ENCODE measurements at regions not wholly inside any gene's neighbourhood (a gene's known extent, or its start where the extent isn't known, plus 50 kb on each side); places are given as distances from the start of the nearest gene placed in this dataset.

DNA sequence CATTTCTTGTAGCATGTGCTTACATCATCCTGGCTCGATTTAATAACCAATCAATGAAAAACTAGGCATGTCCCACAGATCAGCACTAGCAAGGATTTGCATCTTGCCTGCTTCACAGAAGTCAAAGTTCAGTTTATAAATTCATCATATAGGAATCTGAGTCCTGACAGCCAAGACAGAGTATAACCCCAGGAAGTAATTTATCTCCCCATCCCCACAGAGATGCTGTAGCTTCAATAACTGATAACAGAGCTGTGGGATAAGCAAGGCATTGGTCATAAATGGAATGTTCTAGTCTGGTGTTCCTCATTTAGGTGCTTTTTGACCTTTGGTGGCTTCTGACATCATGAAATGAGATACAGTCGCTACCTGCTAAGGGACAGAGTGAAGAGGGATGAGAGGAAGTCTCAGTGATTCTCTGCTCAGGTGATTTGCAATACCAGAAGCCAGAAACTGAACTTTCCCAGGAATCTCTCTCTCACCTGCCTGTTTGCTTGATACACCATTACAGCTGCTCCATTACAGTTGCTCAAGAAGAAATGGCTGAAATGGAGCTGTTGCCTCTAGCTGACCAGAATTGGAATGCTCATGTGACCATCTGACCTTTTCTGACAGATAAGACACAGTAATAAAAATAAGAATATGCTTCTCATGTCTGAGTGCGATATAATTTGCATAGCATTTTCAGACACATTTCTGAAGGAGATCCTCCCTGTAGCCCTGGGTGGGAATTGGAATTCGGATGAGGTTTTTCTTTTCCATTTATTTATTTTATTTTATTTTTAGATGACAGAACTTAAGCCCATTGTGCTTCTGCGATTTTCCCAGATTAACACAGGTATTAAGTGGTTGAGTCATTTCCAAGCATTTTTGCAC is 217.1 kb upstream of the KCNMB2 start:
- H3K4me3 ChIP-seq (ENCODE audit: low read length), result no peak overlapping the region
- no peaks in the 10 kb centered on the region for H3K9me3 ChIP-seq (ENCODE audit: control insufficient read depth, low read depth, low read length)
- peak overlapping the region; percentile 82 for H3K27ac ChIP-seq (ENCODE audit: low read length)
- WGBS (ENCODE audit: insufficient coverage, low lambda C conversion rate), result 20% methylated on average over 1 of the region's 5 CpGs
- peaks cover 35% of the 10 kb centered on the region for H3K4me1 ChIP-seq (ENCODE audit: control insufficient read depth, insufficient read depth, low read length)
- H3K27me3 ChIP-seq (ENCODE audit: control insufficient read depth, insufficient read depth, low read length), result no peaks in the 10 kb centered on the region
- DNase-seq, result peak; percentile 83 to 87
- no peaks in the 10 kb centered on the region for H3K36me3 ChIP-seq (ENCODE audit: control insufficient read depth, insufficient read depth, low read length)

DNA sequence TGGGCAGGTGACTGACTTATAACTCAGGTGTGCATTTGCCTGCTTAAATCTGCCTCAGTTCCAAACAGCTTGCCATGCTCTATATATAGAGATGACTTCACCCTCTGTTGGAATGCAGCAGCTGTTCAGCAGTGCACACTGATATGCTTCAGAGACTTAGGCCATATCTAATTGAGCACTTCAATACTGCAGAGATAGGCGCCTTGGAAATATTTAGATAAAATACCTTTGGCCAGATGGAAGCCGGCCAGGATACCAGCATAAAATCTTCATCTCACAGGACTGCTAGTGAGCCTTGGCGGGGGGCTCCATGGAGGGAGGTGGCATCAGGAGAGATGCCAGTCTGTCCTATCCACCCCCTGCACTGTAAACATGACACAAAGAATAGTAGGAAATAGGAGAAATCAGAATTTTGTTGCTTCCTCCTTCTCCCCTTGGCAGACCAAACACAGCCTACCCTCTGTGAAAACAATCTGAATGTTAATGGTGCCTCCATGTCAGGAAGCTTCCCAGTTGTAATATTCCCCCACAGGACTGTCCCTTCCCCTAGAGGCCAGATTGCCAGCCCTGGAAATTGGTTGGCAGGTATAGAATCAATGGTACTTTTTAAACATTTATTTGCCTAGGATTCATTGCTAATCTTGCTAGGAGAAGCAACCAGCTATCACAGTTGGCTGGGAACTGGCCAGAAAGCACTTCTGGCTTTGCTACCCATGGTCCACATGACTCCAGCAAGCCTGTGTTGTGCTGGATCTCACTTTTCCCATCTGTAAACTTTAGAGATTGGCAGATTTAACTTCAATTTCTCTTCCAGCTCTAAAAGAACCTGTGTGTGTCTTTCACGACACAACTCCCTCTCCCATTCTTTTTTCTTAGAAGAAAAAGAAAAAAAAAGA is 215.5 kb upstream of the KCNMB2 start:
- H3K27ac ChIP-seq (ENCODE audit: low read length), result peak overlapping the region; percentile 82
- WGBS (ENCODE audit: insufficient coverage, low lambda C conversion rate), result 60% methylated on average over 1 of the region's 4 CpGs
- peak; percentile 83 to 89 for DNase-seq

DNA sequence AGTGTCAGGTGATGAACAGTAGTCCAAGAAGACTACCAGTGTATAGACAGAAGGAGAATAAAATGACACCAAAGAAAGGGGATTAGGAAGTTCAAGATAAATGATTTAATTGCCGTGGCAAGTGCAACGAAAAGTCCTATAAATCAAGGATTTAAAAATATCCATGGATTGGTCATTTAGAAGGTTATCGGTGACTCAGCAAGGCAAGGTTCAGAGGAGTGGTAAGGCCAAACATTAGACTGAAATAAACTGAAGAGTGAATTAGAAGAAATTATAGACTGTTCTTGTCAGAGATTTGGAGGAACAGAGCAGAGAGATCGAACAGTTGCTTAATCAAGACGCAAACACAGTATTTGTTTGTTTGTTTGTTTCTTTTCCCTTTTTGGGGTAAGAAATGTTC is 211.9 kb upstream of the KCNMB2 start:
- Histone ChIP-seq H3K4me3 (ENCODE audit: low read length) (no peak overlapping the region), H3K27ac (ENCODE audit: low read length) (peak overlapping the region; percentile 31), H3K27me3 (ENCODE audit: control insufficient read depth, insufficient read depth, low read length) (no peaks in the 10 kb centered on the region), H3K9me3 (ENCODE audit: control insufficient read depth, low read depth, low read length) (no peaks in the 10 kb centered on the region), H3K36me3 (ENCODE audit: control insufficient read depth, insufficient read depth, low read length) (no peaks in the 10 kb centered on the region), H3K4me1 (ENCODE audit: control insufficient read depth, insufficient read depth, low read length) (peaks cover 34% of the 10 kb centered on the region)
- peak in 1 of 2 donors; percentile 39 for DNase-seq
- WGBS (ENCODE audit: insufficient coverage, low lambda C conversion rate), result 48% methylated on average over 5 of the region's 5 CpGs

More for the DNA sequence above, 215.5 kb upstream of the KCNMB2 start:
- H3K36me3 ChIP-seq (ENCODE audit: control insufficient read depth, insufficient read depth, low read length), result no peaks in the 10 kb centered on the region
- no peaks in the 10 kb centered on the region for H3K9me3 ChIP-seq (ENCODE audit: control insufficient read depth, low read depth, low read length)
- no peak overlapping the region for H3K4me3 ChIP-seq (ENCODE audit: low read length)
- peaks cover 44% of the 10 kb centered on the region for H3K4me1 ChIP-seq (ENCODE audit: control insufficient read depth, insufficient read depth, low read length)
- H3K27me3 ChIP-seq (ENCODE audit: control insufficient read depth, insufficient read depth, low read length), result no peaks in the 10 kb centered on the region

DNA sequence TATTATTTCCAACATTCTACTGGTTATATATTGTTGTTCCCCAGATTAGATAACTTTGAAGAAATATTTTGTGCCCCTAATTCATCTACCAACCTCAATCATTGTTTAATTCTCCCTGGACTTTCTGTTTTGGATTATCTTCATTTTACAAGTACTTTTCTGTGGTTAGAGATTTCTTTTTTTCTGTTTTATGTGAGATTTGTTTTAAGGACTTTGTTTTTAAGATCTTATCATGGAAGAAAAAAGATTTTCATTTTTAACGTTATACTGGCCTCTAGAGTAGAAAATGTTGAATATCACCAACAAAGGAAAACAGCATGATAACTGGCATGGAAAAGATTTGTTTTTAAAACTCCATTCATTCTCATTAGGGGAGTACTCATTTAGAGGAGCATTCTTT is 210.9 kb upstream of the KCNMB2 start:
- H3K4me3 ChIP-seq (ENCODE audit: low read length), result no peak overlapping the region
- H3K36me3 ChIP-seq (ENCODE audit: control insufficient read depth, insufficient read depth, low read length), result no peaks in the 10 kb centered on the region
- H3K27ac ChIP-seq (ENCODE audit: low read length), result peak overlapping the region; percentile 31
- DNase-seq, result peak in 1 of 2 donors; percentile 37
- H3K9me3 ChIP-seq (ENCODE audit: control insufficient read depth, low read depth, low read length), result no peaks in the 10 kb centered on the region
- no CpG with 5 or more reads among the region's 1 CpG for WGBS (ENCODE audit: insufficient coverage, low lambda C conversion rate)
- H3K27me3 ChIP-seq (ENCODE audit: control insufficient read depth, insufficient read depth, low read length), result no peaks in the 10 kb centered on the region
- H3K4me1 ChIP-seq (ENCODE audit: control insufficient read depth, insufficient read depth, low read length), result peaks cover 27% of the 10 kb centered on the region

DNA sequence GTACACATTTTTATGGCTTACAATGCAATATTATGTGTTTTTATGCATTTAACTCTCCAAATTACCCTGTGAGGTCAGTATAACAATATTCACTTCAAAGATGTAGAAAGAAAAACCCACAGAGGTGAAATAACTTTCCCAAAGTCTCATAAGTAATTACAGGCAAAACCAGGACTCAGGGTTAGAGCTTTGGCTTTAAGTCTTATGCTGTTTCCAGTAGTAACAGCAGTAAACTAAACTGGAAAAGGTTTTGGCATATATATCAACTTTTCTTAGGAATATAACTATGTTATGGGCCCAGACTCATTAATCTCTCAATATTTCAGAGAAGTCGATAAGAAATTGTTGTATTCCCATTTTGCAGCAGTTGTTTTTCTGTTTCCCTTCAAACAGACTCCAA is 206.3 kb upstream of the KCNMB2 start:
- DNase-seq, result no peak
- H3K27ac ChIP-seq (ENCODE audit: low read length), result no peak overlapping the region
- WGBS (ENCODE audit: insufficient coverage, low lambda C conversion rate), result no CpG with 5 or more reads among the region's 1 CpG

DNA sequence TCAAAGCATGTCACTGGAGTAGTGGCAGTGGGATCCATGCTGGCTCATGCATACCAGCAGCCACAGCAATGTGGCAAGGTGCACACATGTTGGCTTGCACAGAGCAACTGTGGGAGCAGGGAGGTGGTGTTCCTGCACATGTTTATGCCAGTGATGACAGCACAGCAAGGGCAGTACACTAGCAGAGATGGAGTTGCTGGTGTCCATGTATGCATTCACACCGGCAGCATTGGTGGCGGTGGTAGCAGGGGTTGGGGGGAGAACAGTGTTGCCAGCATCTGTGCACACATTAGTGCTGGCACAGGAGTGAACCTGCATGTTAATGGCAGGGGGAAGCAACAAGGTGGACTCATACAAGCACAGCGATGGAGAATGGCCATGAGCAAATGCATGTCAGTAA is 202.0 kb upstream of the KCNMB2 start:
- Histone ChIP-seq H3K27ac (ENCODE audit: low read length) (no peak overlapping the region), H3K4me1 (ENCODE audit: control insufficient read depth, insufficient read depth, low read length) (no peaks in the 10 kb centered on the region), H3K9me3 (ENCODE audit: control insufficient read depth, low read depth, low read length) (no peaks in the 10 kb centered on the region), H3K27me3 (ENCODE audit: control insufficient read depth, insufficient read depth, low read length) (no peaks in the 10 kb centered on the region), H3K36me3 (ENCODE audit: control insufficient read depth, insufficient read depth, low read length) (no peaks in the 10 kb centered on the region), H3K4me3 (ENCODE audit: low read length) (no peak overlapping the region)
- DNase-seq, result no peak
- no CpG with 5 or more reads among the region's 3 CpGs for WGBS (ENCODE audit: insufficient coverage, low lambda C conversion rate)

More for the DNA sequence above, 206.3 kb upstream of the KCNMB2 start:
- no peaks in the 10 kb centered on the region for H3K27me3 ChIP-seq (ENCODE audit: control insufficient read depth, insufficient read depth, low read length)
- no peaks in the 10 kb centered on the region for H3K36me3 ChIP-seq (ENCODE audit: control insufficient read depth, insufficient read depth, low read length)
- no peaks in the 10 kb centered on the region for H3K9me3 ChIP-seq (ENCODE audit: control insufficient read depth, low read depth, low read length)
- H3K4me1 ChIP-seq (ENCODE audit: control insufficient read depth, insufficient read depth, low read length), result peaks cover 3% of the 10 kb centered on the region
- no peak overlapping the region for H3K4me3 ChIP-seq (ENCODE audit: low read length)

DNA sequence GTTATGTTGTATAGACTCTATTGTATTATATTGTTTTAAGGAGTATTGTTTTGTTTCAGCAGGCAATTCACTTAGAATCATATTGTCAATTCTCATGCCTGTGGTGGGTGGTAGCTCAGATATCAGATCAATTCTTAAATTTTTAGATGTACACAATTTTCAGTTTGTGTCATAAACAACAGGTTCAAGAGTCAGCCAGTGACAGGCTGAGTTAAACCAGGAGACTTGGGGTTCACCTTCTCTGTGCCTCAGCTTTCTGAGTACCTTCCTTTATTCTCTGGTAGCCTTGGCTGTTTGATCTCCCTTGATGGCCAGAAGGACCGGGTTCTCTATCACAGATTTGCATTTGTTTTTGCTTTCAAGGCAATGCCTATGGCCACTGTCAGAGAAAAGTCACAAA is 199.9 kb upstream of the KCNMB2 start:
- H3K4me3 ChIP-seq (ENCODE audit: low read length), result no peak overlapping the region
- H3K27me3 ChIP-seq (ENCODE audit: control insufficient read depth, insufficient read depth, low read length), result no peaks in the 10 kb centered on the region
- H3K9me3 ChIP-seq (ENCODE audit: control insufficient read depth, low read depth, low read length), result no peaks in the 10 kb centered on the region
- no CpG with 5 or more reads among the region's 1 CpG for WGBS (ENCODE audit: insufficient coverage, low lambda C conversion rate)
- no peak overlapping the region for H3K27ac ChIP-seq (ENCODE audit: low read length)
- no peaks in the 10 kb centered on the region for H3K4me1 ChIP-seq (ENCODE audit: control insufficient read depth, insufficient read depth, low read length)
- DNase-seq, result no peak
- no peaks in the 10 kb centered on the region for H3K36me3 ChIP-seq (ENCODE audit: control insufficient read depth, insufficient read depth, low read length)

DNA sequence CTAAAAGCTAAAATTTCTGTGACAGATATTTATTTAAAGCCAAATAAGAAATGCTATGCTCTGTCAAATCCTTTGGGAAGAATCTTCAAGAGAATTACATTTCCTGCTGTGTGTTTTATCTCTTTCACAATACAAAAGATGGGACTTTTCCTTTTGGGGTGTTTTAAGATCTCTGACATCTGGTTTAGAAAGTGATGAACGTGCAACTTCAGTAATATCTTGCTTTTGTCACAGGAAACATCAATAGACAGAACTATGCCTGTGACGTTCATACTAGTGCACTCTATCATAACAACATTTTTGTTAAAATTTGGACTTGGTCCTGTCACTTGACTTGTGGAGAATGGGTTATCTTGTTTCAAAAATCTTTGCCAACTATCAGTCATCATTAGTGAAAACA is 195.7 kb upstream of the KCNMB2 start:
- no peak for DNase-seq
- no peaks in the 10 kb centered on the region for H3K9me3 ChIP-seq (ENCODE audit: control insufficient read depth, low read depth, low read length)
- no peaks in the 10 kb centered on the region for H3K4me1 ChIP-seq (ENCODE audit: control insufficient read depth, insufficient read depth, low read length)
- H3K4me3 ChIP-seq (ENCODE audit: low read length), result no peak overlapping the region
- no peaks in the 10 kb centered on the region for H3K27me3 ChIP-seq (ENCODE audit: control insufficient read depth, insufficient read depth, low read length)
- WGBS (ENCODE audit: insufficient coverage, low lambda C conversion rate), result 80% methylated on average over 1 of the region's 2 CpGs
- H3K36me3 ChIP-seq (ENCODE audit: control insufficient read depth, insufficient read depth, low read length), result no peaks in the 10 kb centered on the region
- no peak overlapping the region for H3K27ac ChIP-seq (ENCODE audit: low read length)

DNA sequence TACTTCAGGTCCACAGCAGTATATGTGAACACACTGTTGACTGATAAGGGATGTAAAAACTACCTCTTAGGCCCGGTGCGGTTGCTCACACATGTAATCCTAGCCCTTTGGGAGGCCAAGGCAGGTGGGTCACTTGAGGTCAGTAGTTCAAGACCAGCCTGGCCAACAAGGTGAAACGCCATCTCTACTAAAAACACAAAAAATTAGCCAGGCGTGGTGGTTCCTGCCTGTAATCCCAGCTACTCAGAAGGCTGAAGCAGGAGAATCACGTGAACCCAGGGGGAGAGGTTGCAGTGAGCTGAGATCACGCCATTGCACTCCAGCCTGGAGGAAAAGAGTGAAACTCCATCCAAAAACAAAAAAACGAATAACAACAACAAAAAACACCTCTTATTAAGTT is 194.6 kb upstream of the KCNMB2 start:
- no peak for DNase-seq
- H3K27ac ChIP-seq (ENCODE audit: low read length), result no peak overlapping the region

DNA sequence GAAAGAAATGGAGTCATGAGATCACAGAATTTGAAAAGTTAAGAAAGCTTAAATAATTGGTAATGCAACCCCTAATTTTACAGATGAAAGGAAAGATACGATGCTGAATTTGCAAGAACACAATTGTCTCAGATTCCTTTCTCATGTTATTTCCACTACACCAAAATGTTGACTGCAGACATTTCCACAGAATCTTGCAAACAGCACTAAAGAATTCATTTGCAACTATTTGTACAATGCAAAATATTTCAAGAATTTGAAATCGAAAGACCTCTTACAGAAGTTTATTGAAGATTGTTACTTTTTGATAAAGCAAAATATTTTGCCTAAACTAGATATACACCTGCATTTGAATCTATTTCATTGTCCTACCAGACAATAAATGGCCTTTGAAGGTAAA is 194.1 kb upstream of the KCNMB2 start:
- 86% methylated on average over 1 of the region's 2 CpGs for WGBS (ENCODE audit: insufficient coverage, low lambda C conversion rate)
- Histone ChIP-seq H3K4me1 (ENCODE audit: control insufficient read depth, insufficient read depth, low read length) (no peaks in the 10 kb centered on the region), H3K27me3 (ENCODE audit: control insufficient read depth, insufficient read depth, low read length) (no peaks in the 10 kb centered on the region), H3K36me3 (ENCODE audit: control insufficient read depth, insufficient read depth, low read length) (no peaks in the 10 kb centered on the region), H3K4me3 (ENCODE audit: low read length) (no peak overlapping the region), H3K27ac (ENCODE audit: low read length) (no peak overlapping the region), H3K9me3 (ENCODE audit: control insufficient read depth, low read depth, low read length) (no peaks in the 10 kb centered on the region)
- DNase-seq, result no peak

More for the DNA sequence above, 194.6 kb upstream of the KCNMB2 start:
- Histone ChIP-seq H3K9me3 (ENCODE audit: control insufficient read depth, low read depth, low read length) (no peaks in the 10 kb centered on the region), H3K4me3 (ENCODE audit: low read length) (no peak overlapping the region), H3K4me1 (ENCODE audit: control insufficient read depth, insufficient read depth, low read length) (no peaks in the 10 kb centered on the region), H3K36me3 (ENCODE audit: control insufficient read depth, insufficient read depth, low read length) (no peaks in the 10 kb centered on the region), H3K27me3 (ENCODE audit: control insufficient read depth, insufficient read depth, low read length) (no peaks in the 10 kb centered on the region)
- WGBS (ENCODE audit: insufficient coverage, low lambda C conversion rate), result 93% methylated on average over 3 of the region's 7 CpGs

Data from large intestine (tissue), 3 donors.